Right lung (tissue), 2 donors: ENCODE measurements at regions not wholly inside any gene's neighbourhood (a gene's known extent, or its start where the extent isn't known, plus 50 kb on each side); places are given as distances from the start of the nearest gene placed in this dataset.

Source experiments
- DNase-seq, 2 donors: peaks; one replicate each; pipeline ENCODE4 v3.0.0-alpha.2; 2013

DNA sequence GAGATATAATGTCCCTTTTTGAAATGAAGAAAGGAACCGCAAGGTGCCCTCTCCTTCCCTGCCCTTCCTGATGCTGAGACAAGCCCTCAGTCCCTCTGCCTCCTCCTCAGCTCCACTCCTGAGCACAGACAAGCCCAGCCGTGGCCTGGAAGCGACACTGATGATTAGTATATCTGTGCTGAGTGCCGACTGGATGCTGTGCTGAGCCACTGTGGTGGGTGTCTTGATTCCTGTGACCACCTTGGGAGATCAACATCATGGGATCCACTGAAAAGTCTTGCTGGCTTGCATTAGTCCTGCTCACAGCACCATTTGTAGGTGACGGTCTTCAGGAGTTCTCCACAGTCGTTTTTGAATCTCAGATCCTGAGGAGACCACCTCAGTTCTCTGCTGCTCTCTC lies 59.5 kb upstream of the HGFAC start:
- no peak for DNase-seq

DNA sequence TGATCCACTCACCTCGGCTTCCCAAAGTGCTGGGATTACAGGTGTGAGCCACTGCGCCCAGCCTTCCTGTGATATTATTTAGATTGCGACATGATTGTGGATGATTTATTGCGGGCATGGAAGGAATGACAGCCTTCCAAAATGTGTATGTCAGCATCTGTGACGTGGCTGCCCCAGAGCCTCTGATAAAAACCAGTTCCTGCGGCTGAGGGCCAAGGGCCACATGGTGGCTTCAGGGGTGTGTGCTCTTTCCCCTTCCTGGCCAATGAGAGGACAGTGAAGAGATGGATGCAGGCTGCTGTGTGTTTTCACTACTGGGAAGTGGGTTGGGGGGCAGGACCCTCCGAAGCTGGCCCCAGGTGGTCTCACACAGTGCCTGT lies 57.4 kb upstream of the HGFAC start:
- no peak for DNase-seq

DNA sequence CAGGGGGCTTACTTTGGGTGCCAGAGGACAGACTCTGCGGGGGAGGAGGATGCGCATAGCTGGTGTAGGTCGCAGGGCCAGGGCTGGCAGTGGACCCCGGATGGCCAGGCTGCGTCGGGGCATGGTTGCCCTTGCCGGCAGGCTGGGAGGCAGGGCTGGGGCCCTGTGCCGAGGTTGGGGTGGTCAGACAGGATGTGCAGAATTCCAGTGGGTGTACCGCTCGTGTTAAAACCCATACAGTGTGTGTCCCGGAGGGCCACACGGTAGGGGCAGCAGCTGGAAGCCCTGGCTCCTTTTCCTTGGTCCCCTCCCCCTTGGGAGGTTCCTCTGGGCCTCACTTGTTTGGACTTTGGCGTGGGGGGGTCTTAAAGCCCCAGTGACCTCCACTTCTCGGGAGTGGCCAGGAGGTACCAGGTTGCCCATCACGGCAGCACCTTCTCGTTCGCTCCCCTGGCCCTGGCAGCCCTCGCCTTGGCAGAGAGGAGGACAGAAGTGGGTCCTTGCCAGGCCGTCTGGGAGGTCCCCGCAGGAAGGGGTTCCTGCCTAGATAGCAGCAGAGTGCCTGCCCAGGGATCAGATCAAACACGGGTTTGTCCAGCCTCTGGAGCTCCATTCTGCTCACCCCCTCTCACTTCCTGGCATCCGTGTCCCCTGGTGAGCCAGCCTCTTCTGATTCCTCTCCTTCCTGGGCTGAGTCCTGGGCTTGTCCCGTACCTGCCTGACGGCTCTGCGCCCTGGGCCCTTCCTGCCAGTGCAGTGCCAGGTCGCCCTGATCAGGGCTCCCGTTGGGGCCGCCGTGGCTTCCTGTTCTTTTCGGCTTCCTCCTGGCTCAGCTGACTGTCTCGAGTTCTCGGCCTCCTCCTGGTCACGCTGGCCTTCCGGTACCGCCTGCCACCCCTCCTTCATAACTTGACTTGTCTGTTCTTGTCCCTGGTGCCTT lies 56.7 kb upstream of the HGFAC start:
- no peak for DNase-seq

DNA sequence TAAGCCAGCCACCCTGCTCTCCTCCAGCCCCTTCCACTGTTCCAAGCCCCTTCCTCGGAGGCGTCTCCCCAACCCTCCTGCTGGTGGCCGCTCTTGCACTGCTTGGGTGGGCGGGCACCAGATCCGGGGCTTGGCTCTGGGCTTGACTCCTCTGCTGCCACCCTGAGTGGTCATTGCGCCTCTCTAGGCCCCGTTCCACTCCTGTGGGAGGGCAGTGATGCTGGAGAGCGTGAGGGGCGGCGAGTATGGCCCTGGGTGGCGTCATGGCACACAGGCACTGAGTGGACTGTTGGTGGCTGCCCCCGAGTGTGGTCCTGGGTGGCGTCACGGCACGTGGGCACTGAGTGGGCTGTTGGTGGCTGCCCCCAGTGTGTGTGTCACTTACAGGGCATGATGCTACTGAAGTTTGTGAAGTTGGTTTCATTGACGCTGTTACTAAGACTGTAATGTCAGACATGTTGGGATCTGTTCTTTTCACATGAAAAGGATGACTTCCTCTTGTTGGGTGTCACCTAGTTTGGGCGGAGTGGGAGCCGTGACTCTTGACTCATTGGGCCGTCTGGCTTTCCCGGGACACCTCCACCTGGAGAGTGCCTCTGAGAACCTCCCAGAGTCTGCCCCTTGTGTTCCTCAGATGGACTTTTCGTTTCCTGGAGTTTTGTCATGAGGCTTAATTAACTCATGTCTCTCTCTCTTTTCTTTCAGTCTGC lies 55.9 kb upstream of the HGFAC start:
- no peak for DNase-seq

DNA sequence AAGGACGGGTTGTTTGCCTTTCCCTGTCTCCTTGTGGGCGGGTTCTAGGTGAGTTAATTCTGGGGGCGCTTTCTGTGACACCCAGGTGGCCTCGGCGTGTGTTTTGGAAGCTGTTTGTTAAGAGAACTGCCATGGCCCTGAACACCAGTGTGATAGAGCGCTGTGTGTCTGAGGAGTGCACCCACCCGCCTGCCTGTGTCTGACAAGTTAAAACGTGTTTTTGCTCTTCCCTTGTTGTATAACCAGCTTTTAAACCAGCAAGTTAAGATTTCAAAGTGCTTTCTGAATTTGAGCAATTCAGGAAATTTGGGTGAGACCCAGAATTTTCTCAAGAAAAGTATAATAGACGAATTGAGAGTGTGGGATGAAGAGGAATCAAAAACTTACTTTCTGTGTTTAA lies 55.2 kb upstream of the HGFAC start:
- no peak for DNase-seq

DNA sequence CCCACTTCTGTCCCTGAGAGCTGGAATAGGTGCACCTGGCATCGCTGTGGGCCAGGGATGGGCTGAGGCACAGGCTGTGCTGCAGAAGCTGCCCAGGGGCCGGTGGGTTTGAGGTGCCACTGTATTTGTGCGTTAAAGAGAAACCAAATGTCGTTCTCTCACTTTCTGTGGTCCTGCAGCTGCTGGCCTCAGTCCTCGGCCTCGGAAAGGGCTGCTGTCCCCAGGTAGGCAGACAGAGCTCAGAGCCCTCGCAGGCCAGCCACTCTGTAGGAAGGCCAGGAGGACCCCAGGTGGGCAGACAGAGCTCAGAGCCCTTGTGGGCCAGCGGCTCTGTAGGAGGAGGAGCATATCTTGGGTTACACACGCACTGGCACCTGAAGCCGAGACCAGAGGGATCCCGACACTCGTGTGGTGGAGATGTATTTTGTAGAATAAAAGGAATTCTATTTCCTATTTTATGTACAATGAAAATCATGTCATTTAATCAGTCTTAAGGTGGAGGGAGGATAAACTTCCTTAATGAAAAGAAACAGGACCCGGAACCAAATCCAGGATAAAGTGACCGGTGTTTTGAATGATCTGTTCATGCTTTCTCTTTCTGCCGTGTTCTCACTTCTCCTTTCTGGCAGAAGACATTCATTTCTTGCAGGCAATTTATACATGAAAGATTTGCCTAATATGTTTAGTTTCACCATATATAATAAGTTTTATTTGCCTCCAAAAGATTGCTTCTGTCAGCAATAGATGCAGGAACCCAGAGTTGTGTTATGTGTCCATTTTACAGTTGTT lies 54.4 kb upstream of the HGFAC start:
- DNase-seq, result no peak

DNA sequence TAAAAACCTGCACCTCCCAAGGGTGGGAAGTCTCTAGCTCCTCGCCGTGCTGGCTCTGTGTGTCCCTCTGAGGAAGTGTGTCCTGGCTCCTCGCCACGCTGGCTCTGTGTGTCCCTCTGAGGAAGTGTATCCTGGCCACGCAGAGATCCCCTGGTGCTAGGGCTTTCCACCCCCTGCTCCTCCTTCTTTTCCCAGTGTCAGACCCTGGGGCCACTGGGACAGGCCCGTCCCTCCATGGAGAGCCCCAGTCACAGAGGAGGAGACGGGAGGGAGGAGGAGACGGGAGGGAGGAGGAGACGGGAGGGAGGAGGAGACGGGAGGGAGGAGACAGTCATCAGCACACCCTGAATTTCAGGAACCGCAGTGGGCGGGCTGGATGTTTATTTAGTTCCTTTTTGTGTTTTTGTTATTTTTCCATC lies 53.8 kb upstream of the HGFAC start:
- peak in 1 of 2 donors; percentile 50 for DNase-seq

DNA sequence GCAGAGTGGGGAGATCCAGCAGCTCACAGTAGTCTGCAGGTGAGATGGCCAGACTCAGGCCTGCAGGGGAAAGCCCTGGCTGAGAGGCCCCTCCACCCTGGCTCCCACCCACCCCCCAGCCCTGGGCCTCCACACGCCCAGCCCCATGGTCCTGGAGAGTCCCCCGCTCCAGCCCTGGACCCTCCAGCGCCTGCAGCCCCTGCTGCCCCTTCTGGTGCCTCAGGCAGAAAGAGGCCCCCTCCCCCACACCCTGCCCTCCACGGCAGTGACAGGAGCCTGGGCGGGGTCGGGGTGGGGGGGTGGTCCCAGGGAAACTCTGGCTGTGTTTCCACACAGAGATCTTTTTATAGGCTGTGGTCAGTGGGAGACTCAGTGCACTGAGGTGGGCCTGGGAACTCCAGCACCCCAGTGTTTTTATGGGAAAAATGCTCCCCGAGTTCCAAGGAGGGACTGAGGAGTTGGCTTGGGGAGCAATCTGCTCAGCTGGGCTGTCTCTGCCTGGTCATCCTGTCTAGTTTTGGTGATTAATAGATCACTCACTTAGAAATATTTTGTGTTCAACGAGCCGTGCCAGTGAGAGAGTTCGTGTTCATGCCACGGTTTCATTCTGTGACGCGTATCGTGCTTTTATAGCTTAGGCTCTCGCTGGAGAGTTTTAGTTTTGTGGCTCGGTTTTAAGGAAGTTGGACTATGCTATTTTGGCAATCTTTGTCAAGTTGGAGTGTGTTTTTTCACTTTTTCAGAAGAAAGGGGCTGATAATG lies 53.1 kb upstream of the HGFAC start:
- no peak for DNase-seq

DNA sequence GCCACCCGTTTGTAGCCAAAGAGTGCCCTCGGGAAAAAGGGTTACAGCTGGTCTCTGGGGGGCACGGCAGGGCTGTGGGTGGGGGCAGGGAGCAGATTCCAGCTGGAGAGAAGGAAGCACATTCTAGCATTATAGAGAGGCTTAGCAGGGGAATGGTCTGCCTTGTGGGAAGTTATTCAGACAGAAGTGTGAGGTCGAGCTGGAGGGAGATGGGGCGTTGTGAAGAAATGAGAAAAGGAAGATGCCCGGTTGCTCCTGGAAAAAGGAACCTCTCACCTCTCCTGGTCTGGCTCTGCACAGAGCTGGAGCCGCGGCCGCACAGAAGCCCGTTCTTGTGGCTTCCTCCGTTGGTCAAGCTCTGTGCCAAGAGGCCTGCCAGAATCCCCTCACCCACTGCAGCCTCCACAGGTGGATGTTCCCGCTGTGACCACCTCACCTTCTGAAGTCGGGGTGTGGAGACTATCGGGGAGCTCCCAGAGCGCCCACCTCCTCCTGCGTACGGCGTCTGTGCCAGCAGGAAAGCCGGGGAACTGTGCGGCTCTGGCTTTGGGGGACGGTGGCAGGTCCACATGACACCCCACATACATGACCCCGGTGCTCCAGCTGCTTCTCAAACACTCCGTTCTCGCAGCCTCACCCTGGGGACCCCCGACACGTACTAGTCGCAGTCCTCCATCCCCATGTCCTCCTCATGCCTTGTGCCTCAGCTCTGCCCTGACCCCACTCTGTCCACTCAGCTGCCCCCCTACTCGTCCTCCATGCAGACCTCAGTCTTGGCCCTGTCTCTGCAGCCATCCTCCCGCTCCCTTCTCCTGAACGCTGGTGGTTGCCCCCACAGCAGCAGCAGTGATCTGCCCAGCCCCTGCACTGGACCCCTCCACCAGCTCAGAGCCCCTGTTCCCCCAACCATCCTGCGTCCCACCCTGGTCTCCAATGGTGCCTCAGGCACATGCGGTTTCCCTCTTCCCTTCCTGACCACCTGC lies 52.2 kb upstream of the HGFAC start:
- no peak for DNase-seq

DNA sequence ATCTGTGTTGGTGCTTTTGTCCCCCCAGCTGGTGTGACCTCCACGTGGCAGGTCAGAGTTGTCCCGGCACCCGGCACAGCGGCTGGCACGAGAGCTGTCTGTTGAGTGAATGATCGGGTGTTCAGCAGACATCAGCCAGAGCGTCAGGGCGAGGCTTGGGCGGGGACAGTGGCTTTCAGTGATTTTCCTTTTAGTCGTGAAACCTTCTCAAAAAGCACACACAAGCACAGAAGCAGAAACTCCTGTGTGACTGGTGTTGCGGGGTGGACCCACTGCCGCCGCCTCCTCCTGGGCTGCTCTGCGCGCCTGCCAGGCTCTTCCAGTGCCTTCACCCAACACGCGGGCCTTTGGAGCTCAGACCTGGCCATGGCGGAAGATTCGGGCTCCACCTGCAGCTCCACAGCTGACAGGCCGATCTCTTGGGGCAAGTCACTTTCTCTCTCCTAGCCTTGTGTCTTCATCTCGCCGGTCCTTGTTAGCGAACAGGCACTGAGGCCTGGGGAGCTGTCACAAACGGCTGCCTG lies 51.4 kb upstream of the HGFAC start:
- no peak for DNase-seq

DNA sequence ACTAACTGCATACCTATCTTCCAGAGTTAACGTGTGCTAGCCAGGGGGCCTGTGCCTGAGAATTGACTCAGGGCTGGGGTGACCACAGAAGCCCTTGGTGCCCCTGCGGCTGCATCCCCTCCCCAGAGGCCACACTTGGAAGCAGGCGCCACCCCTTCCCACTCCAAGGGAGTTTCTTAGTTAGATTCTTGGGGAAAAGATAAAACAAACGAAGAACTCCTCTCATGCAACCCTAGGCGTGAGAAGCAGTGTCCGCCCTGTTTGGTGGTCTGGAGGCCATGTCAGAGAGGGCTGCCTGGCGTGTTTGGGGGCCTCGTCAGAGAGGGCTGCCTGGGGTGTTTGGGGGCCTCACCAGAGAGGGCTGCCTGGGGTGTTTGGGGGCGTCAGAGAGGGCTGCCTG lies 50.3 kb upstream of the HGFAC start:
- no peak for DNase-seq
